ENCODE measurements at regions not wholly inside any gene's neighbourhood (a gene's known extent, or its start where the extent isn't known, plus 50 kb on each side); places are given as distances from the start of the nearest gene placed in this dataset.

DNA sequence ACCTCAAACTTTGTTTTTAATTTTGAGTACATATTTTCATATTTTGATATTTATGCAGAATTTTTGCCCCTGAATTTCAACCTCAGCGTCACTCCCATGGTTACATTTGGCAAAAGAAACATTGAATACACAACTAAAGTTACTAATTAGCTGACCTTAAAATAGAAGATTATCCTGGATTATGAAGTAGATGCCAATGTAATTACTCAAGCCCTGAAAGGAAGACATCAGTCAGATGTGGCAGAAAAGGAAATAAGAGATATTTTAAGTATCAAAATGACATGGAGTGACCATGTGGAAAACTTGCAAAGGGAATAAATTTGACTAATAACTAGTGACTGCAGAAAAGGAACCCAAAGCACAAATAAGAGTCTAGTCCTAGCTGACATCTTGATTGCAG, 701.3 kb upstream of the KCND2 start:
- no peaks in the 10 kb centered on the region for H3F3A ChIP-seq (ENCODE audit: insufficient read depth, low read length, poor library complexity, severe bottlenecking)
- no peak overlapping the region for H3K4me3 ChIP-seq (ENCODE audit: low read length)
- H3K9ac ChIP-seq (ENCODE audit: low read length): no peak overlapping the region
- H3K9me2 ChIP-seq (ENCODE audit: insufficient read depth, low read length): no peaks in the 10 kb centered on the region
- no peaks in the 10 kb centered on the region for H3K27me3 ChIP-seq (ENCODE audit: insufficient read depth, low read depth, low read length)
- no peaks in the 10 kb centered on the region for H3K36me3 ChIP-seq (ENCODE audit: insufficient read depth, low read length)
- no peaks in the 10 kb centered on the region for H4K20me1 ChIP-seq (ENCODE audit: insufficient read depth)
- H3K27ac ChIP-seq (ENCODE audit: low read length): no peak overlapping the region
- H2AFZ ChIP-seq (ENCODE audit: low read depth, low read length): no peak overlapping the region
- no peaks in the 10 kb centered on the region for H3K9me3 ChIP-seq (ENCODE audit: low read length)
- no peak overlapping the region for H3K4me2 ChIP-seq (ENCODE audit: low read length)
- no peaks in the 10 kb centered on the region for H3K79me2 ChIP-seq (replicated peaks; ENCODE audit: insufficient read depth, low read length)
- TF ChIP-seq, protein P1, sequence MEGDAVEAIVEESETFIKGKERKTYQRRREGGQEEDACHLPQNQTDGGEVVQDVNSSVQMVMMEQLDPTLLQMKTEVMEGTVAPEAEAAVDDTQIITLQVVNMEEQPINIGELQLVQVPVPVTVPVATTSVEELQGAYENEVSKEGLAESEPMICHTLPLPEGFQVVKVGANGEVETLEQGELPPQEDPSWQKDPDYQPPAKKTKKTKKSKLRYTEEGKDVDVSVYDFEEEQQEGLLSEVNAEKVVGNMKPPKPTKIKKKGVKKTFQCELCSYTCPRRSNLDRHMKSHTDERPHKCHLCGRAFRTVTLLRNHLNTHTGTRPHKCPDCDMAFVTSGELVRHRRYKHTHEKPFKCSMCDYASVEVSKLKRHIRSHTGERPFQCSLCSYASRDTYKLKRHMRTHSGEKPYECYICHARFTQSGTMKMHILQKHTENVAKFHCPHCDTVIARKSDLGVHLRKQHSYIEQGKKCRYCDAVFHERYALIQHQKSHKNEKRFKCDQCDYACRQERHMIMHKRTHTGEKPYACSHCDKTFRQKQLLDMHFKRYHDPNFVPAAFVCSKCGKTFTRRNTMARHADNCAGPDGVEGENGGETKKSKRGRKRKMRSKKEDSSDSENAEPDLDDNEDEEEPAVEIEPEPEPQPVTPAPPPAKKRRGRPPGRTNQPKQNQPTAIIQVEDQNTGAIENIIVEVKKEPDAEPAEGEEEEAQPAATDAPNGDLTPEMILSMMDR (IDR thresholded peaks at IDR 0.05; ENCODE audit: poor library complexity, severe bottlenecking): no peak
- TF ChIP-seq EZH2 (IDR thresholded peaks at IDR 0.05; ENCODE audit: borderline replicate concordance, insufficient read depth, low read length, poor library complexity, severe bottlenecking) (no peak), EP300 (conservative IDR thresholded peaks at IDR 0.05; ENCODE audit: poor library complexity, severe bottlenecking) (no peak), POLR2AphosphoS5 (IDR thresholded peaks at IDR 0.05) (no peak), TAF1 (IDR thresholded peaks at IDR 0.05; ENCODE audit: low read depth) (no peak), MXI1 (conservative IDR thresholded peaks at IDR 0.05; ENCODE audit: poor library complexity, severe bottlenecking) (no peak), RAD21 (conservative IDR thresholded peaks at IDR 0.05) (no peak), SMC3 (conservative IDR thresholded peaks at IDR 0.05; ENCODE audit: poor library complexity) (no peak)
- TF ChIP-seq, protein P2, sequence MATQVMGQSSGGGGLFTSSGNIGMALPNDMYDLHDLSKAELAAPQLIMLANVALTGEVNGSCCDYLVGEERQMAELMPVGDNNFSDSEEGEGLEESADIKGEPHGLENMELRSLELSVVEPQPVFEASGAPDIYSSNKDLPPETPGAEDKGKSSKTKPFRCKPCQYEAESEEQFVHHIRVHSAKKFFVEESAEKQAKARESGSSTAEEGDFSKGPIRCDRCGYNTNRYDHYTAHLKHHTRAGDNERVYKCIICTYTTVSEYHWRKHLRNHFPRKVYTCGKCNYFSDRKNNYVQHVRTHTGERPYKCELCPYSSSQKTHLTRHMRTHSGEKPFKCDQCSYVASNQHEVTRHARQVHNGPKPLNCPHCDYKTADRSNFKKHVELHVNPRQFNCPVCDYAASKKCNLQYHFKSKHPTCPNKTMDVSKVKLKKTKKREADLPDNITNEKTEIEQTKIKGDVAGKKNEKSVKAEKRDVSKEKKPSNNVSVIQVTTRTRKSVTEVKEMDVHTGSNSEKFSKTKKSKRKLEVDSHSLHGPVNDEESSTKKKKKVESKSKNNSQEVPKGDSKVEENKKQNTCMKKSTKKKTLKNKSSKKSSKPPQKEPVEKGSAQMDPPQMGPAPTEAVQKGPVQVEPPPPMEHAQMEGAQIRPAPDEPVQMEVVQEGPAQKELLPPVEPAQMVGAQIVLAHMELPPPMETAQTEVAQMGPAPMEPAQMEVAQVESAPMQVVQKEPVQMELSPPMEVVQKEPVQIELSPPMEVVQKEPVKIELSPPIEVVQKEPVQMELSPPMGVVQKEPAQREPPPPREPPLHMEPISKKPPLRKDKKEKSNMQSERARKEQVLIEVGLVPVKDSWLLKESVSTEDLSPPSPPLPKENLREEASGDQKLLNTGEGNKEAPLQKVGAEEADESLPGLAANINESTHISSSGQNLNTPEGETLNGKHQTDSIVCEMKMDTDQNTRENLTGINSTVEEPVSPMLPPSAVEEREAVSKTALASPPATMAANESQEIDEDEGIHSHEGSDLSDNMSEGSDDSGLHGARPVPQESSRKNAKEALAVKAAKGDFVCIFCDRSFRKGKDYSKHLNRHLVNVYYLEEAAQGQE (IDR thresholded peaks at IDR 0.05; ENCODE audit: borderline replicate concordance): no peak

GRCh38 chr7:119572132-119572531, 700.8 kb upstream of the KCND2 start:
- Histone ChIP-seq H3K9me3 (ENCODE audit: low read length) (no peaks in the 10 kb centered on the region), H3K36me3 (ENCODE audit: insufficient read depth, low read length) (no peaks in the 10 kb centered on the region), H3K27me3 (ENCODE audit: insufficient read depth, low read depth, low read length) (no peaks in the 10 kb centered on the region), H2AFZ (ENCODE audit: low read depth, low read length) (no peak overlapping the region), H3F3A (ENCODE audit: insufficient read depth, low read length, poor library complexity, severe bottlenecking) (no peaks in the 10 kb centered on the region), H3K9ac (ENCODE audit: low read length) (no peak overlapping the region), H3K4me3 (ENCODE audit: low read length) (no peak overlapping the region), H3K9me2 (ENCODE audit: insufficient read depth, low read length) (no peaks in the 10 kb centered on the region), H3K4me2 (ENCODE audit: low read length) (no peak overlapping the region), H4K20me1 (ENCODE audit: insufficient read depth) (no peaks in the 10 kb centered on the region), H3K27ac (ENCODE audit: low read length) (no peak overlapping the region), H3K79me2 (replicated peaks; ENCODE audit: insufficient read depth, low read length) (no peaks in the 10 kb centered on the region)
- TF ChIP-seq SMC3 (conservative IDR thresholded peaks at IDR 0.05; ENCODE audit: poor library complexity): no peak
- no peak for TF ChIP-seq EZH2 (IDR thresholded peaks at IDR 0.05; ENCODE audit: borderline replicate concordance, insufficient read depth, low read length, poor library complexity, severe bottlenecking)
- no peak for TF ChIP-seq TAF1 (IDR thresholded peaks at IDR 0.05; ENCODE audit: low read depth)
- TF ChIP-seq POLR2AphosphoS5 (IDR thresholded peaks at IDR 0.05): no peak
- no peak for TF ChIP-seq RAD21 (conservative IDR thresholded peaks at IDR 0.05)
- TF ChIP-seq, protein P1 (IDR thresholded peaks at IDR 0.05; ENCODE audit: poor library complexity, severe bottlenecking): no peak
- TF ChIP-seq MXI1 (conservative IDR thresholded peaks at IDR 0.05; ENCODE audit: poor library complexity, severe bottlenecking): no peak
- TF ChIP-seq, protein P2 (IDR thresholded peaks at IDR 0.05; ENCODE audit: borderline replicate concordance): no peak
- TF ChIP-seq EP300 (conservative IDR thresholded peaks at IDR 0.05; ENCODE audit: poor library complexity, severe bottlenecking): no peak

Data from neural cell (in vitro differentiated cells).